PC-3 (cell line): ENCODE measurements at regions not wholly inside any gene's neighbourhood (a gene's known extent, or its start where the extent isn't known, plus 50 kb on each side); places are given as distances from the start of the nearest gene placed in this dataset.

Experiments
- ATAC-seq: fragments of 200-7000 bp; cut with Tn5 transposase; 2 replicates; pipeline ENCODE4 v1.9.1; 2020; ENCODE audit warnings: mild to moderate bottlenecking, moderate library complexity
- BruUV-seq: library from RNA; stranded (reverse); fragments of 400-500 nt; replicated peaks from 2 replicates; lab custom pipeline; 2021; lab: Mats Ljungman, UMichigan
- CTCF ChIA-PET: fragments of 300-600 bp; sonication (Branson Sonifier 250); formaldehyde crosslinking; loops from one replicate; lab custom pipeline; 2022; ENCODE audit warnings: antibody characterized with exemption; lab: Charles Lee
- POLR2A ChIA-PET: fragments of 300-600 bp; sonication (Branson Sonifier 250); formaldehyde crosslinking; loops from one replicate; lab custom pipeline; 2022; ENCODE audit warnings: antibody characterized with exemption; ENCODE audit not compliant: unreplicated experiment; lab: Charles Lee
- DNase-seq: peaks from one replicate; pipeline ENCODE4 v3.0.0-alpha.2; 2015
- H2AFZ ChIP-seq: fragments of 300-600 bp; sonication (generic); 2 replicates; pipeline ENCODE4 v1.6.0; 2016; ENCODE audit warnings: antibody characterized with exemption, low read length
- H3F3A ChIP-seq: fragments of 300-600 bp; sonication (generic); one replicate; pipeline ENCODE4 v1.6.0; 2017; ENCODE audit warnings: antibody characterized with exemption, low read length, control low read depth, mild to moderate bottlenecking; ENCODE audit not compliant: unreplicated experiment
- H3K27ac ChIP-seq: fragments of 300-600 bp; sonication (generic); 2 replicates; pipeline ENCODE4 v1.5.1; 2016; ENCODE audit warnings: mild to moderate bottlenecking, low read length
- H3K27me3 ChIP-seq: fragments of 300-600 bp; sonication (generic); 2 replicates; pipeline ENCODE4 v1.6.1; 2016; ENCODE audit warnings: low read length, mixed read lengths
- H3K36me3 ChIP-seq: fragments of 300-600 bp; sonication (generic); 2 replicates; pipeline ENCODE4 v1.6.1; 2016; ENCODE audit warnings: low read depth, mixed run types, low read length, mixed read lengths
- H3K4me1 ChIP-seq: fragments of 300-600 bp; sonication (generic); 2 replicates; pipeline ENCODE4 v1.5.1; 2016; ENCODE audit warnings: low read length; ENCODE audit not compliant: insufficient read depth
- H3K4me2 ChIP-seq: fragments of 300-600 bp; sonication (generic); 2 replicates; pipeline ENCODE4 v1.6.0; 2016; ENCODE audit warnings: low read length
- H3K4me3 ChIP-seq: fragments of 300-600 bp; sonication (generic); 2 replicates; pipeline ENCODE4 v1.5.1; 2016; ENCODE audit warnings: mild to moderate bottlenecking, low read length, mixed read lengths
- H3K79me2 ChIP-seq: fragments of 300-600 bp; sonication (generic); 2 replicates; pipeline ENCODE4 v1.6.1; 2017; ENCODE audit warnings: low read length, mixed read lengths
- H3K9ac ChIP-seq: fragments of 300-600 bp; sonication (generic); 2 replicates; pipeline ENCODE4 v1.6.0; 2016; ENCODE audit warnings: mild to moderate bottlenecking, low read length
- H3K9me2 ChIP-seq: fragments of 300-600 bp; sonication (generic); replicated peaks from 2 replicates; pipeline ENCODE4 v1.6.1; 2016; ENCODE audit warnings: mixed run types, low read length, mixed read lengths
- H3K9me3 ChIP-seq: fragments of 300-600 bp; sonication (generic); 2 replicates; pipeline ENCODE4 v1.6.1; 2016; ENCODE audit warnings: low read length, mixed read lengths
- H4K20me1 ChIP-seq: fragments of 300-600 bp; sonication (generic); 2 replicates; pipeline ENCODE4 v1.6.1; 2016; ENCODE audit warnings: low read length, mixed read lengths
- EZH2 ChIP-seq: fragments of 300-600 bp; sonication (generic); IDR thresholded peaks from one replicate; pipeline ENCODE4 v1.6.1; 2017; ENCODE audit warnings: antibody characterized with exemption, mild to moderate bottlenecking, low read length; ENCODE audit not compliant: unreplicated experiment
- EZH2phosphoT487 ChIP-seq: fragments of 300-600 bp; sonication (generic); IDR thresholded peaks from 2 replicates; pipeline ENCODE4 v1.6.1; 2018; ENCODE audit warnings: mild to moderate bottlenecking, antibody characterized with exemption, low read length, borderline replicate concordance
- intact Hi-C: fragments of 100-400 bp; cut with micrococcal nuclease; formaldehyde crosslinking; loops from 2 replicates; pipeline ENCODE4 v1.9.0; 2023
- TF ChIP-seq, protein P1 (sequence below): fragments of 300-600 bp; sonication (generic); conservative IDR thresholded peaks from 2 replicates; pipeline ENCODE4 v1.5.1; 2017; ENCODE audit warnings: antibody characterized with exemption, low read depth, mild to moderate bottlenecking, low read length

DNA sequence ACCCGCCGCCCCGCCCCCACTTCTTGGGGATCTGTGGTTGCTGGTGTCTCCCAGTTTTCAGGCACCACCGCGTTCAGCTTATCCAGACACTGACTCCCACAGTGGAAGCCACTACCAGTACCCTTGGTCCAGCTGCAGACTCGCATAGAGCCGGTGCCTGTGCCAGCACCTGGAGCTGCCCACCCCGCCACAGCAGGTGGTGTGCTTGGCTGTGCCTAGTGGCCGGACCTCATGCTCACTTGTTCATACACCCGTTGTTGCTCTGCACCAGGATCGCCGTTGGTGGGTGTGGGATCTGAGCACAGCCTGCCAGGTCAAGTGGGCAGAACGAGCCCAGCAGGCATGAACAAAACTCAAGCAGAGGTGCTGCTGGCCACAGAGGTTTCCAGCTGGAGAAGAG, 673.2 kb downstream of the RERGL start:
- no peaks in the 10 kb centered on the region for H3K36me3 ChIP-seq
- H3K4me2 ChIP-seq, result no peak overlapping the region
- intact Hi-C loops, result no loop called here
- H4K20me1 ChIP-seq, result no peaks in the 10 kb centered on the region
- CTCF ChIA-PET, result no interaction called here
- no peaks in the 10 kb centered on the region for H3K9me2 ChIP-seq
- no peak for DNase-seq
- POLR2A ChIA-PET, result no interaction called here
- H3K9ac ChIP-seq, result no peak overlapping the region
- H3K9me3 ChIP-seq, result no peaks in the 10 kb centered on the region
- ATAC-seq, result no peak
- no peaks in the 10 kb centered on the region for H3F3A ChIP-seq
- H3K4me3 ChIP-seq, result no peak overlapping the region
- no peak overlapping the region for H3K27ac ChIP-seq
- H3K79me2 ChIP-seq, result no peaks in the 10 kb centered on the region
- BruUV-seq, result no TSS peak
- no peaks in the 10 kb centered on the region for H3K27me3 ChIP-seq
- TF ChIP-seq, protein P1, sequence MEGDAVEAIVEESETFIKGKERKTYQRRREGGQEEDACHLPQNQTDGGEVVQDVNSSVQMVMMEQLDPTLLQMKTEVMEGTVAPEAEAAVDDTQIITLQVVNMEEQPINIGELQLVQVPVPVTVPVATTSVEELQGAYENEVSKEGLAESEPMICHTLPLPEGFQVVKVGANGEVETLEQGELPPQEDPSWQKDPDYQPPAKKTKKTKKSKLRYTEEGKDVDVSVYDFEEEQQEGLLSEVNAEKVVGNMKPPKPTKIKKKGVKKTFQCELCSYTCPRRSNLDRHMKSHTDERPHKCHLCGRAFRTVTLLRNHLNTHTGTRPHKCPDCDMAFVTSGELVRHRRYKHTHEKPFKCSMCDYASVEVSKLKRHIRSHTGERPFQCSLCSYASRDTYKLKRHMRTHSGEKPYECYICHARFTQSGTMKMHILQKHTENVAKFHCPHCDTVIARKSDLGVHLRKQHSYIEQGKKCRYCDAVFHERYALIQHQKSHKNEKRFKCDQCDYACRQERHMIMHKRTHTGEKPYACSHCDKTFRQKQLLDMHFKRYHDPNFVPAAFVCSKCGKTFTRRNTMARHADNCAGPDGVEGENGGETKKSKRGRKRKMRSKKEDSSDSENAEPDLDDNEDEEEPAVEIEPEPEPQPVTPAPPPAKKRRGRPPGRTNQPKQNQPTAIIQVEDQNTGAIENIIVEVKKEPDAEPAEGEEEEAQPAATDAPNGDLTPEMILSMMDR, result no peak
- TF ChIP-seq EZH2, result no peak
- TF ChIP-seq EZH2phosphoT487, result no peak
- no peak overlapping the region for H2AFZ ChIP-seq
- no peaks in the 10 kb centered on the region for H3K4me1 ChIP-seq

- CTCF ChIA-PET, result no interaction called here
- H3K9me3 ChIP-seq, result no peaks in the 10 kb centered on the region
- intact Hi-C loops, result no loop called here
- POLR2A ChIA-PET, result no interaction called here
- DNase-seq (no peak), ATAC-seq (no peak)
- no peaks in the 10 kb centered on the region for H3K4me1 ChIP-seq
- H3F3A ChIP-seq, result no peaks in the 10 kb centered on the region
- no peak for TF ChIP-seq EZH2
- no peak for TF ChIP-seq EZH2phosphoT487
- TF ChIP-seq, protein P1, result no peak
- H3K27me3 ChIP-seq, result no peaks in the 10 kb centered on the region
- H3K36me3 ChIP-seq, result no peaks in the 10 kb centered on the region
- no peak overlapping the region for H2AFZ ChIP-seq
- no TSS peak for BruUV-seq
- H3K9me2 ChIP-seq, result no peaks in the 10 kb centered on the region
- no peaks in the 10 kb centered on the region for H3K79me2 ChIP-seq
- H3K27ac ChIP-seq, result no peak overlapping the region
- H3K4me2 ChIP-seq, result no peak overlapping the region
- H4K20me1 ChIP-seq, result no peaks in the 10 kb centered on the region
- H3K9ac ChIP-seq, result no peak overlapping the region
- no peak overlapping the region for H3K4me3 ChIP-seq
Observed at GRCh38 chr12:17414596-17414995, 675.4 kb downstream of the RERGL start.

DNA sequence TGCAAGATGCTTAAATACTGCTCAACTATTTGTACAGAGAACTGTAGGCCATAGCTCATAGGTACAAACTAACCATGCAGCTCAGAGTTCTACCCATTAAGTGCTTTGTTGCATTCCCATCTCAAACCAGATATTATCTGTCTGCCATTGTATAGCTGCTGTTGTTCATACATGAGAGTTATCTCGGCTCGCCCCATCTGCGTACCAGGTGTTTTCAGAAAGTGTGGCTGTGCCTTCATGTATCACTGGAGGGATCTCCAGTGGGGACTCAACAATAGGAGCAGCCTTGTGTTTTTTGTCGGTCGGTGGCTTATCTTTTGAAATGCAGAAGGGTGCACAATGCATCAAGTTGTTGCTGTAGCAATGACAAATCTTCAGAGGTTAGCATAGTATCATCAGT, 678.3 kb downstream of the RERGL start:
- no peak for DNase-seq
- H3K9ac ChIP-seq, result no peak overlapping the region
- H4K20me1 ChIP-seq, result no peaks in the 10 kb centered on the region
- H3K4me2 ChIP-seq, result no peak overlapping the region
- BruUV-seq, result no TSS peak
- no peaks in the 10 kb centered on the region for H3K9me2 ChIP-seq
- ChIA-PET POLR2A (no interaction called here), CTCF (no interaction called here)
- no peak for TF ChIP-seq EZH2phosphoT487
- TF ChIP-seq, protein P1, result no peak
- no peaks in the 10 kb centered on the region for H3K9me3 ChIP-seq
- H3K4me1 ChIP-seq, result no peaks in the 10 kb centered on the region
- H3K27me3 ChIP-seq, result no peaks in the 10 kb centered on the region
- H3K36me3 ChIP-seq, result no peaks in the 10 kb centered on the region
- H2AFZ ChIP-seq, result no peak overlapping the region
- H3K4me3 ChIP-seq, result no peak overlapping the region
- no peak for ATAC-seq
- H3F3A ChIP-seq, result no peaks in the 10 kb centered on the region
- no peak overlapping the region for H3K27ac ChIP-seq
- no peaks in the 10 kb centered on the region for H3K79me2 ChIP-seq
- intact Hi-C loops, result no loop called here
